ENCODE measurements at regions not wholly inside any gene's neighbourhood (a gene's known extent, or its start where the extent isn't known, plus 50 kb on each side); places are given as distances from the start of the nearest gene placed in this dataset.

DNA sequence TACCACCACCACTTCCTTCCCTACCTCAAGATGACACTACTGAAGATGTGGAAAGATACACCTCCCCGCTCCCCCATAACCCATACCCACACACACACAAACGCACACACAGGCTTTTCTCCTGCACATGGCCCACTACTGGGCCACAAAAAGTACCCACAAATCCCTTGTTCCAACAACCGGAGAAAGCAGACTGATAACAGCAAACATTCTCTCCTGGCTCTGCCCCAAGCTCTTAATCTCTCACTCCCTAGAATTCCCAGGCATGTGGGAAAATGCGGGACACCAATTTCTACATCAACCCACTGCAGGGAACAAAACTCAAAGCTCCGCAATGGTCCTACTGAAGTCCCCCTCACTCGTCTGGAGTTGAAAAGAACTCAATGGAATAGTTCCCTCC is 611.0 kb upstream of the KLF4 start:
- in situ Hi-C loops (cut with MboI; ENCODE audit: low sequenced_read_pairs) (no loop called here), intact Hi-C loops (cut with micrococcal nuclease) (no loop called here), dilution Hi-C loops (cut with HindIII; ENCODE audit: low sequenced_read_pairs, unreplicated experiment) (no loop called here)
- Histone ChIP-seq H4K20me1 (ENCODE audit: insufficient read depth, low read length) (no peaks in the 10 kb centered on the region), H3K36me3 (ENCODE audit: control insufficient read depth, insufficient read depth, low read length) (no peaks in the 10 kb centered on the region), H3K27ac (ENCODE audit: insufficient read depth, low read length) (no peak overlapping the region), H3K18ac (ENCODE audit: low read depth, low read length) (no peak overlapping the region), H3K9ac (ENCODE audit: low read depth, low read length) (no peak overlapping the region), H2BK15ac (ENCODE audit: low read depth, low read length) (no peak overlapping the region), H4K91ac (ENCODE audit: insufficient read depth, low read depth, low read length) (no peak overlapping the region), H2AFZ (replicated peaks; ENCODE audit: low read length, poor library complexity) (no peak overlapping the region), H3K56ac (ENCODE audit: extremely low read depth, insufficient read depth, low read length) (no peak overlapping the region), H3K23ac (ENCODE audit: low read depth, low read length) (no peak overlapping the region), H3K27me3 (ENCODE audit: control insufficient read depth, insufficient read depth, low read length) (no peaks in the 10 kb centered on the region; the same call in 1 of the 2 replicates), H2BK5ac (ENCODE audit: low read depth, low read length, poor library complexity, severe bottlenecking) (no peak overlapping the region), H3K4me1 (ENCODE audit: control insufficient read depth, insufficient read depth, low read length) (no peaks in the 10 kb centered on the region; the same call in 1 of the 2 replicates), H4K8ac (ENCODE audit: low read depth in 2 of 2, low read length in 2 of 2) (no peak overlapping the region), H2AK5ac (ENCODE audit: low read depth, low read length) (no peak overlapping the region), H3K4me2 (ENCODE audit: low read depth, low read length) (no peak overlapping the region), H3K9me3 (ENCODE audit: control insufficient read depth, insufficient read depth, low read length) (no peaks in the 10 kb centered on the region), H3K14ac (replicated peaks; ENCODE audit: low read depth, low read length) (no peak overlapping the region), H4K5ac (ENCODE audit: low read depth, low read length) (no peak overlapping the region), H3K4me3 (ENCODE audit: insufficient read depth, low read depth, low read length) (no peak overlapping the region), H2BK120ac (ENCODE audit: low read depth, low read length) (no peak overlapping the region), H3K79me1 (ENCODE audit: low read depth in 1 of 2, low read length in 2 of 2) (no peaks in the 10 kb centered on the region), H3K4ac (ENCODE audit: low read depth, low read length) (no peak overlapping the region), H2AK9ac (replicated peaks; ENCODE audit: low read depth, low read length, poor library complexity) (no peak overlapping the region), H3K9me1 (ENCODE audit: insufficient read depth, low read length) (no peaks in the 10 kb centered on the region), H2BK20ac (ENCODE audit: low read depth, low read length) (no peak overlapping the region)
- no TSS peak for BruUV-seq (replicated peaks)
- CTCF ChIA-PET = no interaction called here
- no peak for ATAC-seq (ENCODE audit: low read depth)
- TF ChIP-seq CHD1 (IDR thresholded peaks at IDR 0.05; ENCODE audit: low read depth, low read length) (no peak), CEBPB (IDR thresholded peaks at IDR 0.05; ENCODE audit: low read depth, low read length) (no peak), RCOR1 (IDR thresholded peaks at IDR 0.05; ENCODE audit: insufficient replicate concordance, low read length) (no peak), RAD21 (IDR thresholded peaks at IDR 0.05; ENCODE audit: low read length) (no peak), MAZ (IDR thresholded peaks at IDR 0.05; ENCODE audit: borderline replicate concordance, low read depth, low read length) (no peak), MXI1 (IDR thresholded peaks at IDR 0.05; ENCODE audit: borderline replicate concordance, low read depth, low read length) (no peak), FOS (IDR thresholded peaks at IDR 0.05; ENCODE audit: low read depth, low read length) (no peak), SMC3 (IDR thresholded peaks at IDR 0.05; ENCODE audit: low read depth, low read length) (no peak), RFX5 (IDR thresholded peaks at IDR 0.05; ENCODE audit: low read depth, low read length) (no peak)
- TF ChIP-seq, protein P1, sequence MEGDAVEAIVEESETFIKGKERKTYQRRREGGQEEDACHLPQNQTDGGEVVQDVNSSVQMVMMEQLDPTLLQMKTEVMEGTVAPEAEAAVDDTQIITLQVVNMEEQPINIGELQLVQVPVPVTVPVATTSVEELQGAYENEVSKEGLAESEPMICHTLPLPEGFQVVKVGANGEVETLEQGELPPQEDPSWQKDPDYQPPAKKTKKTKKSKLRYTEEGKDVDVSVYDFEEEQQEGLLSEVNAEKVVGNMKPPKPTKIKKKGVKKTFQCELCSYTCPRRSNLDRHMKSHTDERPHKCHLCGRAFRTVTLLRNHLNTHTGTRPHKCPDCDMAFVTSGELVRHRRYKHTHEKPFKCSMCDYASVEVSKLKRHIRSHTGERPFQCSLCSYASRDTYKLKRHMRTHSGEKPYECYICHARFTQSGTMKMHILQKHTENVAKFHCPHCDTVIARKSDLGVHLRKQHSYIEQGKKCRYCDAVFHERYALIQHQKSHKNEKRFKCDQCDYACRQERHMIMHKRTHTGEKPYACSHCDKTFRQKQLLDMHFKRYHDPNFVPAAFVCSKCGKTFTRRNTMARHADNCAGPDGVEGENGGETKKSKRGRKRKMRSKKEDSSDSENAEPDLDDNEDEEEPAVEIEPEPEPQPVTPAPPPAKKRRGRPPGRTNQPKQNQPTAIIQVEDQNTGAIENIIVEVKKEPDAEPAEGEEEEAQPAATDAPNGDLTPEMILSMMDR (conservative IDR thresholded peaks at IDR 0.05; ENCODE audit: low read depth, low read length) = no peak
- TF ChIP-seq, protein P2, sequence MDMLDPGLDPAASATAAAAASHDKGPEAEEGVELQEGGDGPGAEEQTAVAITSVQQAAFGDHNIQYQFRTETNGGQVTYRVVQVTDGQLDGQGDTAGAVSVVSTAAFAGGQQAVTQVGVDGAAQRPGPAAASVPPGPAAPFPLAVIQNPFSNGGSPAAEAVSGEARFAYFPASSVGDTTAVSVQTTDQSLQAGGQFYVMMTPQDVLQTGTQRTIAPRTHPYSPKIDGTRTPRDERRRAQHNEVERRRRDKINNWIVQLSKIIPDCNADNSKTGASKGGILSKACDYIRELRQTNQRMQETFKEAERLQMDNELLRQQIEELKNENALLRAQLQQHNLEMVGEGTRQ (IDR thresholded peaks at IDR 0.05; ENCODE audit: low read depth, low read length) = no peak
- DNase-seq = no peak
- POLR2A ChIA-PET (ENCODE audit: unreplicated experiment) = no interaction called here
- WGBS, 2 experiments (ENCODE audit: extremely low coverage in 2 of 2, insufficient read length in 1 of 2) = 65% methylated on average over 3 of the region's 6 CpGs; no CpG with 5 or more reads in 1 of the 2 experiments
